H9 (cell line): ENCODE measurements at regions not wholly inside any gene's neighbourhood (a gene's known extent, or its start where the extent isn't known, plus 50 kb on each side); places are given as distances from the start of the nearest gene placed in this dataset.

Experiments used
- DNase-seq: peaks from one replicate; pipeline ENCODE4 v3.0.0-alpha.2; 2017
- H2AFZ ChIP-seq: one replicate; pipeline ENCODE4 v1.6.1; 2013; ENCODE audit warnings: mild to moderate bottlenecking, low read length, control low read depth, moderate library complexity
- H2AK5ac ChIP-seq: 2 replicates; pipeline ENCODE4 v1.6.1; 2013; ENCODE audit warnings: low read length, control low read depth, mixed read lengths; ENCODE audit not compliant: insufficient read length
- H2BK120ac ChIP-seq: one replicate; pipeline ENCODE4 v1.6.1; 2013; ENCODE audit warnings: low read depth, mild to moderate bottlenecking, low read length, control low read depth, inconsistent platforms; ENCODE audit not compliant: poor library complexity, severe bottlenecking
- H2BK12ac ChIP-seq: 2 replicates; pipeline ENCODE4 v1.6.1; 2013; ENCODE audit warnings: low read length, control low read depth, mixed read lengths, low read depth; ENCODE audit not compliant: insufficient read length
- H2BK15ac ChIP-seq: 2 replicates; pipeline ENCODE4 v1.6.1; 2013; ENCODE audit warnings: low read depth, low read length, control low read depth
- H2BK20ac ChIP-seq: one replicate; pipeline ENCODE4 v1.6.1; 2013; ENCODE audit warnings: low read depth, mild to moderate bottlenecking, low read length, control low read depth, inconsistent platforms; ENCODE audit not compliant: poor library complexity, severe bottlenecking
- H2BK5ac ChIP-seq: 2 replicates; pipeline ENCODE4 v1.6.1; 2013; ENCODE audit warnings: low read length, control low read depth, mixed read lengths; ENCODE audit not compliant: insufficient read length
- H3K14ac ChIP-seq: 2 replicates; pipeline ENCODE4 v1.6.1; 2013; ENCODE audit warnings: low read length, control low read depth; ENCODE audit not compliant: insufficient read depth
- H3K18ac ChIP-seq: 2 replicates; pipeline ENCODE4 v1.6.1; 2013; ENCODE audit warnings: low read depth, mild to moderate bottlenecking, mixed read lengths, low read length, control low read depth; ENCODE audit not compliant: insufficient read length
- H3K23ac ChIP-seq: 2 replicates; pipeline ENCODE4 v1.6.1; 2013; ENCODE audit warnings: low read length, control low read depth, mixed read lengths, low read depth; ENCODE audit not compliant: insufficient read length
- H3K23me2 ChIP-seq: 2 replicates; pipeline ENCODE4 v1.6.1; 2013; ENCODE audit warnings: low read depth, mild to moderate bottlenecking, mixed read lengths, low read length, control low read depth; ENCODE audit not compliant: insufficient read length, poor library complexity, severe bottlenecking
- H3K27ac ChIP-seq: 2 replicates; pipeline ENCODE4 v1.5.1; 2013; ENCODE audit warnings: low read length, control low read depth, mixed read lengths, low read depth; ENCODE audit not compliant: insufficient read length
- H3K27me3 ChIP-seq: 2 replicates; pipeline ENCODE4 v1.6.1; 2013; ENCODE audit warnings: low read length, control low read depth, inconsistent platforms; ENCODE audit not compliant: insufficient read depth
- H3K4ac ChIP-seq: 2 replicates; pipeline ENCODE4 v1.6.1; 2013; ENCODE audit warnings: low read depth, mild to moderate bottlenecking, control low read depth, inconsistent platforms, low read length, moderate library complexity
- H3K4me1 ChIP-seq: 2 replicates; pipeline ENCODE4 v1.6.1; 2013; ENCODE audit warnings: low read length, control low read depth, inconsistent platforms; ENCODE audit not compliant: insufficient read depth
- H3K4me2 ChIP-seq: 2 replicates; pipeline ENCODE4 v1.6.1; 2013; ENCODE audit warnings: low read length, control low read depth, mixed read lengths; ENCODE audit not compliant: insufficient read length, insufficient read depth
- H3K56ac ChIP-seq: 2 replicates; pipeline ENCODE4 v1.6.1; 2013; ENCODE audit warnings: low read depth, mild to moderate bottlenecking, mixed read lengths, low read length, control low read depth; ENCODE audit not compliant: insufficient read length
- H3K79me1 ChIP-seq: 2 replicates; pipeline ENCODE4 v1.6.1; 2013; ENCODE audit warnings: low read depth, mild to moderate bottlenecking, moderate library complexity, low read length, control low read depth, inconsistent platforms; ENCODE audit not compliant: insufficient read depth, poor library complexity, severe bottlenecking
- H3K79me2 ChIP-seq: 2 replicates; pipeline ENCODE4 v1.6.1; 2013; ENCODE audit warnings: low read length, control low read depth, inconsistent platforms; ENCODE audit not compliant: insufficient read depth
- H3K9ac ChIP-seq: 2 replicates; pipeline ENCODE4 v1.6.1; 2013; ENCODE audit warnings: low read length, control low read depth, mixed read lengths; ENCODE audit not compliant: insufficient read length; ENCODE audit errors: extremely low read depth
- H3K9me3 ChIP-seq: one replicate; pipeline ENCODE4 v1.6.1; 2013; ENCODE audit warnings: low read depth, low read length, inconsistent platforms; ENCODE audit not compliant: control insufficient read depth
- H3T11ph ChIP-seq: one replicate; pipeline ENCODE4 v1.6.1; 2013; ENCODE audit warnings: mild to moderate bottlenecking, low read length, control low read depth, inconsistent platforms
- H4K20me1 ChIP-seq: one replicate; pipeline ENCODE4 v1.6.1; 2013; ENCODE audit not compliant: control insufficient read depth, insufficient read length, insufficient read depth
- H4K5ac ChIP-seq: 2 replicates; pipeline ENCODE4 v1.6.1; 2013; ENCODE audit warnings: low read depth, mild to moderate bottlenecking, mixed read lengths, low read length, control low read depth; ENCODE audit not compliant: insufficient read length
- H4K8ac ChIP-seq: replicated peaks from 2 replicates; pipeline ENCODE4 v1.6.1; 2013; ENCODE audit warnings: low read length, control low read depth, mixed read lengths, low read depth; ENCODE audit not compliant: insufficient read length
- H4K91ac ChIP-seq: 2 replicates; pipeline ENCODE4 v1.6.1; 2013; ENCODE audit warnings: low read depth, mild to moderate bottlenecking, moderate library complexity, mixed read lengths, low read length, control low read depth; ENCODE audit not compliant: insufficient read length
- H3K27ac Mint-ChIP-seq, 3 experiments: 2 replicates in 2 of 3; 3 replicates in 1 of 3; pipeline ENCODE4 v1.8.0; 2020 to 2021; ENCODE audit warnings: mixed read lengths in 3 of 3, mild to moderate bottlenecking in 1 of 3, moderate library complexity in 1 of 3
- H3K27me3 Mint-ChIP-seq: 2 replicates; pipeline ENCODE4 v1.8.0; 2021; ENCODE audit warnings: low read depth, mild to moderate bottlenecking, moderate library complexity, mixed read lengths
- H3K36me3 Mint-ChIP-seq, 3 experiments: 2 replicates in 2 of 3; 3 replicates in 1 of 3; pipeline ENCODE4 v1.8.0; 2020 to 2021; ENCODE audit warnings: low read depth in 3 of 3, mixed read lengths in 3 of 3; ENCODE audit not compliant: insufficient read depth in 1 of 3
- H3K4me1 Mint-ChIP-seq, 2 experiments: 2 replicates each; pipeline ENCODE4 v1.8.0; 2020; ENCODE audit warnings: mixed read lengths in 2 of 2
- H3K4me3 Mint-ChIP-seq, 2 experiments: 2 replicates in 1 of 2; 3 replicates in 1 of 2; pipeline ENCODE4 v1.8.0; 2020 to 2021; ENCODE audit warnings: mild to moderate bottlenecking in 2 of 2, mixed read lengths in 2 of 2, moderate library complexity in 1 of 2
- H3K9me3 Mint-ChIP-seq, 2 experiments: 2 replicates in 1 of 2; 3 replicates in 1 of 2; pipeline ENCODE4 v1.8.0; 2020; ENCODE audit warnings: mild to moderate bottlenecking in 2 of 2, mixed read lengths in 2 of 2, moderate library complexity in 1 of 2
- CTCF ChIP-seq: fragments of 200-600 bp; sonication (generic); conservative IDR thresholded peaks from 3 replicates; pipeline ENCODE4 v1.8.0; 2021; ENCODE audit warnings: antibody characterized with exemption, mild to moderate bottlenecking
- WGBS: extraction: QIAGEN DNeasy Blood & Tissue Kit; methylation state at CpG from one replicate; pipeline ENCODE4 v1.1.7; 2013; ENCODE audit warnings: missing lambda C conversion rate, low lambda C conversion rate, mixed read lengths; ENCODE audit not compliant: insufficient read length; ENCODE audit errors: extremely low coverage; 5-methylcytosine and 5-hydroxymethylcytosine counted together

GRCh38 chr15:62639432-62639831 is 403.1 kb upstream of the TPM1 start:
- no peaks in the 10 kb centered on the region for H3K27me3 Mint-ChIP-seq
- H3K4me1 ChIP-seq, result peaks cover 5% of the 10 kb centered on the region; the same call in 1 of the 2 replicates
- H3T11ph ChIP-seq, result no peak overlapping the region
- H2BK120ac ChIP-seq, result no peak overlapping the region
- H3K9ac ChIP-seq, result no peak overlapping the region
- H4K20me1 ChIP-seq, result peaks cover 2% of the 10 kb centered on the region
- no peaks in the 10 kb centered on the region for H3K79me1 ChIP-seq
- no peak overlapping the region for H2BK20ac ChIP-seq
- H3K9me3 Mint-ChIP-seq, result no peaks in the 10 kb centered on the region
- H3K27ac Mint-ChIP-seq, result no peak overlapping the region; a peak in 1 of 7 replicates
- H3K56ac ChIP-seq, result no peak overlapping the region
- peaks cover 21 to 25% of the 10 kb centered on the region in 2 experiments for H3K4me1 Mint-ChIP-seq
- no peaks in the 10 kb centered on the region for H3K9me3 ChIP-seq
- H2BK12ac ChIP-seq, result no peak overlapping the region
- H3K23me2 ChIP-seq, result no peaks in the 10 kb centered on the region
- H3K4ac ChIP-seq, result no peak overlapping the region
- no peak overlapping the region for H4K91ac ChIP-seq
- DNase-seq, result no peak
- H4K5ac ChIP-seq, result no peak overlapping the region
- no peak overlapping the region for H2BK15ac ChIP-seq
- H3K27ac ChIP-seq, result no peak overlapping the region
- no peak overlapping the region for H3K18ac ChIP-seq
- no peak overlapping the region for H3K14ac ChIP-seq
- H2AFZ ChIP-seq, result no peak overlapping the region
- H3K23ac ChIP-seq, result no peak overlapping the region
- no peak overlapping the region for H4K8ac ChIP-seq
- no peak overlapping the region for H2BK5ac ChIP-seq
- TF ChIP-seq CTCF, result no peak
- H3K36me3 Mint-ChIP-seq, result no peaks in the 10 kb centered on the region
- no peak overlapping the region for H3K4me3 Mint-ChIP-seq
- no peaks in the 10 kb centered on the region for H3K79me2 ChIP-seq
- H3K4me2 ChIP-seq, result no peak overlapping the region
- no peaks in the 10 kb centered on the region for H3K27me3 ChIP-seq
- no CpG with 5 or more reads among the region's 4 CpGs for WGBS
- H2AK5ac ChIP-seq, result no peak overlapping the region
